ENCODE measurements at regions not wholly inside any gene's neighbourhood (a gene's known extent, or its start where the extent isn't known, plus 50 kb on each side); places are given as distances from the start of the nearest gene placed in this dataset.

- intact Hi-C loops (cut with DNase I) = no loop called here
- Histone ChIP-seq H3K4me1 (no peaks in the 10 kb centered on the region), H3K9me3 (no peaks in the 10 kb centered on the region), H3K27ac (no peak overlapping the region), H3K36me3 (no peaks in the 10 kb centered on the region), H3K4me3 (no peak overlapping the region), H3K27me3 (no peaks in the 10 kb centered on the region)
- no peak for DNase-seq
- 88 to 90% methylated on average over 3 of the region's 3 CpGs for WGBS, 2 donors
- TF ChIP-seq EP300 (IDR thresholded peaks at IDR 0.05) (no peak), CTCF (IDR thresholded peaks at IDR 0.05) (no peak), POLR2A (IDR thresholded peaks at IDR 0.05) (no peak)
Observed at GRCh38 chr1:185368313-185368855, 51.3 kb upstream of the IVNS1ABP start.

DNA sequence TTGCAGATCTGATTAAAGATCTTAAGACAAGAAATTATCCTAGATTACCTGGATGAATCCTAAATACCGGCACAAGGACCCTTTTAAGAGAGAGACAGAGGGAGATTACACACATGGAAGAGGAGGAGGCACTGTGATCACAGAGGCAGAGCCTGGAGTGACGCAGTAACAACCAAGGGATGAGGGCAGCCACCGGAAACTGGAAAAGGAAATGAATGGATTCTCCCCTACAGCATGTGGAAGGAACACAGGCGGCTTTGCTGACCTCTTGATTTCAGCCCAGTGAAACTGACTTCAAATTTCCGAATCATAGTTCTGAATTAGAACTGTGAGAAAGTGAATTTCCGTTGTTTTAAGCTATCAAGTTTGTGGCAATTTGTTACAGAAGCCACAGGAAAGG lies 50.2 kb upstream of the IVNS1ABP start:
- H3K36me3 ChIP-seq = no peaks in the 10 kb centered on the region
- H3K9me3 ChIP-seq = no peaks in the 10 kb centered on the region
- no peak overlapping the region for H3K4me3 ChIP-seq
- intact Hi-C loops (cut with DNase I) = no loop called here
- no peaks in the 10 kb centered on the region for H3K4me1 ChIP-seq
- DNase-seq = no peak
- no peak overlapping the region for H3K27ac ChIP-seq
- WGBS, 2 donors = 89 to 91% methylated on average over 6 of the region's 6 CpGs
- H3K27me3 ChIP-seq = no peaks in the 10 kb centered on the region
- TF ChIP-seq EP300 (IDR thresholded peaks at IDR 0.05) (no peak), CTCF (IDR thresholded peaks at IDR 0.05) (no peak), POLR2A (IDR thresholded peaks at IDR 0.05) (no peak)

Small RNA genes lying in the stretch of these regions (small RNA-seq; reads per million reads assigned to genes)
- gene MCRIP2P2 (0 reads per million in 3 donors), gene RF00019 (0 reads per million in 3 donors), gene RNU7-183P (0 reads per million in 3 donors)

Measured in sigmoid colon (tissue), 6 donors.